Kidney (tissue), 13 donors: ENCODE measurements at regions not wholly inside any gene's neighbourhood (a gene's known extent, or its start where the extent isn't known, plus 50 kb on each side); places are given as distances from the start of the nearest gene placed in this dataset.

Source experiments
- DNase-seq, 5 donors: peaks; one replicate each; pipeline ENCODE4 v3.0.0-alpha.2; 2013 to 2020
- FAIRE-seq: peaks from 2 replicates; lab custom pipeline; 2012; peaks lifted over from hg19 to GRCh38; lab: Jason Lieb, UNC
- H3K27ac ChIP-seq, 2 donors: one replicate each; pipeline ENCODE4 v1.7.0; 2013; ENCODE audit warnings: low read depth in 2 of 2, low read length in 2 of 2, inconsistent platforms in 1 of 2
- H3K27me3 ChIP-seq: one replicate; pipeline ENCODE4 v1.7.1; 2013; ENCODE audit warnings: low read length, inconsistent platforms; ENCODE audit not compliant: control insufficient read depth, insufficient read depth
- H3K36me3 ChIP-seq, 3 donors: one replicate each; pipeline versions ENCODE4 v1.7.0 to v1.7.1; 2013; ENCODE audit warnings: low read length in 3 of 3, control low read depth in 1 of 3, inconsistent platforms in 1 of 3; ENCODE audit not compliant: insufficient read depth in 3 of 3, control insufficient read depth in 2 of 3
- H3K4me1 ChIP-seq, 3 donors: one replicate each; pipeline versions ENCODE4 v1.7.0 to v1.7.1; 2013; ENCODE audit warnings: low read length in 3 of 3, inconsistent platforms in 1 of 3, low read depth in 1 of 3; ENCODE audit not compliant: control insufficient read depth in 2 of 3, insufficient read depth in 2 of 3
- H3K4me3 ChIP-seq, 3 donors: one replicate each; pipeline versions ENCODE4 v1.7.0 to v1.8.1; 2013; ENCODE audit warnings: low read length in 3 of 3, control low read depth in 1 of 3, inconsistent platforms in 1 of 3
- H3K9ac ChIP-seq, 3 donors: one replicate each; pipeline versions ENCODE4 v1.7.0 to v1.7.1; 2013; ENCODE audit warnings: low read length in 3 of 3, control low read depth in 1 of 3, inconsistent platforms in 1 of 3
- H3K9me3 ChIP-seq, 3 donors: one replicate each; pipeline versions ENCODE4 v1.7.0 to v1.7.1; 2013; ENCODE audit warnings: low read length in 3 of 3, control low read depth in 1 of 3, inconsistent platforms in 1 of 3; ENCODE audit not compliant: control insufficient read depth in 2 of 3, insufficient read depth in 1 of 3
- CTCF ChIP-seq: IDR thresholded peaks from 3 replicates; pipeline ENCODE4 v1.5.1; 2012; ENCODE audit warnings: mild to moderate bottlenecking, moderate library complexity, borderline replicate concordance; ENCODE audit not compliant: insufficient read depth; ENCODE audit errors: extremely low read depth
- intact Hi-C: fragments of 100-400 bp; cut with DNase I; formaldehyde crosslinking; loops from one replicate; pipeline ENCODE4 v1.11.1; 2022
- donor health status: control.
- donor health status: control.
- donor health status: control.
- donor health status: control.
- donor health status: control.
- donor health status: DM: yes; HTN: yes; CAD: no.
- donor health status: Normal renal cell carcinoma (clear cell type).

GRCh38 chr2:128427413-128427755 is 108.7 kb upstream of the HS6ST1 start:
- Histone ChIP-seq H3K9ac (no peak overlapping the region), H3K9me3 (peaks cover 0 to 7% (median 0%) of the 10 kb centered on the region in 3 donors), H3K27ac (no peak overlapping the region), H3K27me3 (no peaks in the 10 kb centered on the region), H3K36me3 (no peaks in the 10 kb centered on the region), H3K4me3 (no peak overlapping the region), H3K4me1 (peaks cover 0 to 3% (median 0%) of the 10 kb centered on the region in 3 donors)
- intact Hi-C loops, result no loop called here
- FAIRE-seq (no peak), DNase-seq (peak in 1 of 5 donors; percentile 29)
- no peak for TF ChIP-seq CTCF

- DNase-seq (no peak), FAIRE-seq (no peak)
- no peak overlapping the region for H3K9ac ChIP-seq
- no peak overlapping the region for H3K4me3 ChIP-seq
- peaks cover 0 to 7% (median 0%) of the 10 kb centered on the region in 3 donors for H3K9me3 ChIP-seq
- H3K4me1 ChIP-seq, result peaks cover 0 to 3% (median 0%) of the 10 kb centered on the region in 3 donors
- H3K27me3 ChIP-seq, result no peaks in the 10 kb centered on the region
- H3K36me3 ChIP-seq, result no peaks in the 10 kb centered on the region
- intact Hi-C loops, result no loop called here
- no peak for TF ChIP-seq CTCF
- no peak overlapping the region for H3K27ac ChIP-seq
Observed at GRCh38 chr2:128428415-128428814, 109.7 kb upstream of the HS6ST1 start.

- no peak for DNase-seq
- Histone ChIP-seq H3K27ac (no peak overlapping the region), H3K4me1 (peaks cover 0 to 3% (median 0%) of the 10 kb centered on the region in 3 donors), H3K9ac (no peak overlapping the region), H3K9me3 (peaks cover 0 to 7% (median 0%) of the 10 kb centered on the region in 3 donors), H3K27me3 (no peaks in the 10 kb centered on the region), H3K4me3 (no peak overlapping the region), H3K36me3 (no peaks in the 10 kb centered on the region)
- intact Hi-C loops, result no loop called here
- FAIRE-seq, result peak; percentile 6
- TF ChIP-seq CTCF, result no peak
Observed at GRCh38 chr2:128432423-128432822, 113.8 kb upstream of the HS6ST1 start.
